OCI-LY7 (cell line): ENCODE measurements at regions not wholly inside any gene's neighbourhood (a gene's known extent, or its start where the extent isn't known, plus 50 kb on each side); places are given as distances from the start of the nearest gene placed in this dataset.

Source experiments
- BruUV-seq: library from RNA; stranded (reverse); fragments of 400-500 nt; replicated peaks from 2 replicates; lab custom pipeline; 2021; lab: Mats Ljungman, UMichigan
- CTCF ChIA-PET: fragments of 300-600 bp; sonication (Branson Sonifier 250); formaldehyde crosslinking; loops from one replicate; lab custom pipeline; 2022; ENCODE audit warnings: antibody characterized with exemption; ENCODE audit not compliant: unreplicated experiment; lab: Charles Lee
- POLR2A ChIA-PET: fragments of 300-600 bp; sonication (Branson Sonifier 250); formaldehyde crosslinking; loops from one replicate; lab custom pipeline; 2022; ENCODE audit warnings: antibody characterized with exemption; lab: Charles Lee
- DNase-seq: peaks from one replicate; pipeline ENCODE4 v3.0.0-alpha.2; 2015; ENCODE audit warnings: low spot score
- H2AFZ ChIP-seq: fragments of 200-600 bp; sonication (generic), shearing (Covaris generic); 2 replicates; pipeline ENCODE4 v1.6.1; 2014; ENCODE audit warnings: mild to moderate bottlenecking, antibody characterized with exemption, low read length, moderate library complexity
- H3K27ac ChIP-seq: fragments of 200-600 bp; sonication (generic); 2 replicates; pipeline ENCODE4 v1.5.1; 2014; ENCODE audit warnings: mixed run types, low read depth, mild to moderate bottlenecking, moderate library complexity, low read length, inconsistent platforms; ENCODE audit not compliant: poor library complexity, severe bottlenecking
- H3K36me3 ChIP-seq: fragments of 200-600 bp; sonication (generic); 2 replicates; pipeline ENCODE4 v1.6.1; 2014; ENCODE audit warnings: mild to moderate bottlenecking, antibody characterized with exemption, low read length, moderate library complexity, mixed read lengths; ENCODE audit not compliant: insufficient read depth
- H3K4me1 ChIP-seq: fragments of 200-600 bp; sonication (generic); 2 replicates; pipeline ENCODE4 v1.5.1; 2014; ENCODE audit warnings: mild to moderate bottlenecking, low read length; ENCODE audit not compliant: insufficient read depth, poor library complexity, severe bottlenecking
- H3K4me2 ChIP-seq: fragments of 200-600 bp; sonication (generic); 2 replicates; pipeline ENCODE4 v1.6.1; 2014; ENCODE audit warnings: mild to moderate bottlenecking, low read length
- H3K4me3 ChIP-seq: fragments of 200-600 bp; sonication (generic); 2 replicates; pipeline ENCODE4 v1.5.1; 2014; ENCODE audit warnings: mild to moderate bottlenecking, low read depth, low read length; ENCODE audit not compliant: poor library complexity, severe bottlenecking
- H3K79me2 ChIP-seq: fragments of 200-600 bp; sonication (generic); 2 replicates; pipeline ENCODE4 v1.6.1; 2016; ENCODE audit warnings: low read depth, mild to moderate bottlenecking, low read length, moderate library complexity, mixed read lengths; ENCODE audit not compliant: insufficient read depth
- H3K9me2 ChIP-seq: fragments of 200-600 bp; sonication (generic); 2 replicates; pipeline ENCODE4 v1.6.1; 2016; ENCODE audit warnings: mild to moderate bottlenecking, low read length, mixed read lengths; ENCODE audit not compliant: insufficient read depth
- H3K9me3 ChIP-seq: fragments of 200-600 bp; sonication (generic); 2 replicates; pipeline ENCODE4 v1.6.1; 2014; ENCODE audit warnings: mild to moderate bottlenecking, mixed run types, low read length, mixed read lengths
- H4K20me1 ChIP-seq: fragments of 200-600 bp; sonication (generic); 2 replicates; pipeline ENCODE4 v1.6.1; 2014; ENCODE audit warnings: mild to moderate bottlenecking, antibody characterized with exemption, low read length, moderate library complexity, mixed read lengths; ENCODE audit not compliant: insufficient read depth
- CTCF ChIP-seq: fragments of 200-600 bp; sonication (generic); conservative IDR thresholded peaks from 2 replicates; pipeline ENCODE4 v1.5.1; 2014; ENCODE audit warnings: mild to moderate bottlenecking, antibody characterized with exemption, low read length, moderate library complexity, mixed read lengths
- EZH2phosphoT487 ChIP-seq: fragments of 200-600 bp; sonication (generic); IDR thresholded peaks from 2 replicates; pipeline ENCODE4 v1.6.1; 2018; ENCODE audit warnings: low read depth, borderline replicate concordance, mild to moderate bottlenecking, mixed run types, antibody characterized with exemption, low read length, moderate library complexity, mixed read lengths
- intact Hi-C: fragments of 100-400 bp; cut with micrococcal nuclease; formaldehyde crosslinking; loops from one replicate; pipeline ENCODE4 v1.10.0; 2022; ENCODE audit not compliant: unreplicated experiment

- no TSS peak for BruUV-seq
- Histone ChIP-seq H3K27ac (no peak overlapping the region), H4K20me1 (no peaks in the 10 kb centered on the region), H3K4me3 (no peak overlapping the region), H3K79me2 (no peaks in the 10 kb centered on the region), H3K9me3 (no peaks in the 10 kb centered on the region), H3K36me3 (no peaks in the 10 kb centered on the region), H3K9me2 (no peaks in the 10 kb centered on the region), H2AFZ (no peak overlapping the region), H3K4me2 (no peak overlapping the region), H3K4me1 (no peaks in the 10 kb centered on the region)
- intact Hi-C loops = no loop called here
- POLR2A ChIA-PET = interaction anchor here (0.7 kb wide), 1 partner anchor 93 kb away, joined by 3 read pairs; no protein-coding TSS in a partner anchor
- CTCF ChIA-PET = no interaction called here
- TF ChIP-seq EZH2phosphoT487 (no peak), CTCF (no peak)
- DNase-seq = no peak
Measured at GRCh38 chr14:87772854-87773253, 220.1 kb downstream of the GALC start.

GRCh38 chr14:87767567-87767901 lies 225.4 kb downstream of the GALC start:
- intact Hi-C loops = no loop called here
- no peaks in the 10 kb centered on the region for H3K79me2 ChIP-seq
- no peaks in the 10 kb centered on the region for H3K36me3 ChIP-seq
- no peaks in the 10 kb centered on the region for H4K20me1 ChIP-seq
- no peak overlapping the region for H3K4me3 ChIP-seq
- no peak overlapping the region for H3K4me2 ChIP-seq
- POLR2A ChIA-PET = no interaction called here
- H3K9me2 ChIP-seq = no peaks in the 10 kb centered on the region
- no peak overlapping the region for H3K27ac ChIP-seq
- TF ChIP-seq CTCF = no peak
- no peak for TF ChIP-seq EZH2phosphoT487
- no peaks in the 10 kb centered on the region for H3K9me3 ChIP-seq
- H2AFZ ChIP-seq = no peak overlapping the region
- no TSS peak for BruUV-seq
- CTCF ChIA-PET = no interaction called here
- no peak for DNase-seq
- no peaks in the 10 kb centered on the region for H3K4me1 ChIP-seq

- no peak overlapping the region for H3K27ac ChIP-seq
- H4K20me1 ChIP-seq = no peaks in the 10 kb centered on the region
- H3K9me3 ChIP-seq = no peaks in the 10 kb centered on the region
- H3K4me2 ChIP-seq = no peak overlapping the region
- CTCF ChIA-PET = no interaction called here
- POLR2A ChIA-PET = interaction anchor here (0.6 to 0.7 kb wide), 3 partner anchors 14 to 101 kb away, joined by 3 to 6 read pairs (median 4); no protein-coding TSS in a partner anchor
- H3K79me2 ChIP-seq = no peaks in the 10 kb centered on the region
- H2AFZ ChIP-seq = no peak overlapping the region
- no peaks in the 10 kb centered on the region for H3K4me1 ChIP-seq
- DNase-seq = no peak
- H3K4me3 ChIP-seq = no peak overlapping the region
- BruUV-seq = no TSS peak
- intact Hi-C loops = no loop called here
- no peaks in the 10 kb centered on the region for H3K9me2 ChIP-seq
- TF ChIP-seq CTCF = no peak
- TF ChIP-seq EZH2phosphoT487 = no peak
- no peaks in the 10 kb centered on the region for H3K36me3 ChIP-seq
Measured at GRCh38 chr14:87758876-87759275, 234.1 kb downstream of the GALC start.
